HG03442 (cell line): ENCODE measurements at regions not wholly inside any gene's neighbourhood (a gene's known extent, or its start where the extent isn't known, plus 50 kb on each side); places are given as distances from the start of the nearest gene placed in this dataset.

Experiments used
- ATAC-seq: cut with Tn5 transposase; IDR thresholded peaks from one replicate; pipeline ENCODE4 v1.9.1; 2021; ENCODE audit warnings: mild to moderate bottlenecking, moderate library complexity; ENCODE audit not compliant: unreplicated experiment

- ATAC-seq, result no peak
Observed at GRCh38 chr13:50299546-50300249, 284.5 kb downstream of the KCNRG start.

- ATAC-seq, result no peak
Observed at GRCh38 chr13:50303963-50304721, 288.9 kb downstream of the KCNRG start.

- no peak for ATAC-seq
Observed at GRCh38 chr13:50306156-50306555, 290.9 kb downstream of the KCNRG start.

- ATAC-seq, result no peak
Observed at GRCh38 chr13:50309318-50309717, 294.1 kb downstream of the KCNRG start.

- ATAC-seq, result no peak
Observed at GRCh38 chr13:50309882-50310594, 294.8 kb downstream of the KCNRG start.

GRCh38 chr13:50310734-50311133, 295.5 kb downstream of the KCNRG start:
- no peak for ATAC-seq

- ATAC-seq, result no peak
Observed at GRCh38 chr13:50318887-50319286, 303.6 kb downstream of the KCNRG start.

GRCh38 chr13:50319635-50320255, 304.5 kb downstream of the KCNRG start:
- ATAC-seq, result no peak

GRCh38 chr13:50320271-50320862, 305.1 kb downstream of the KCNRG start:
- no peak for ATAC-seq

GRCh38 chr13:50322006-50322405, 306.8 kb downstream of the KCNRG start:
- no peak for ATAC-seq

GRCh38 chr13:50323440-50324065, 308.3 kb downstream of the KCNRG start:
- no peak for ATAC-seq

- no peak for ATAC-seq
Observed at GRCh38 chr13:50326271-50326670, 311.0 kb downstream of the KCNRG start.

- no peak for ATAC-seq
Observed at GRCh38 chr13:50326811-50327210, 311.6 kb downstream of the KCNRG start.

- no peak for ATAC-seq
Observed at GRCh38 chr13:50334115-50334778, 319.0 kb downstream of the KCNRG start.

GRCh38 chr13:50334944-50335343, 319.7 kb downstream of the KCNRG start:
- no peak for ATAC-seq

GRCh38 chr13:50339271-50339670, 324.0 kb downstream of the KCNRG start:
- ATAC-seq, result no peak

- no peak for ATAC-seq
Observed at GRCh38 chr13:50340146-50340545, 324.9 kb downstream of the KCNRG start.

- ATAC-seq, result no peak
Observed at GRCh38 chr13:50340551-50341287, 325.5 kb downstream of the KCNRG start.

GRCh38 chr13:50341526-50341925, 326.3 kb downstream of the KCNRG start:
- no peak for ATAC-seq
